IPS-20b (cell line): ENCODE measurements at regions not wholly inside any gene's neighbourhood (a gene's known extent, or its start where the extent isn't known, plus 50 kb on each side); places are given as distances from the start of the nearest gene placed in this dataset.
A peak's percentile ranks its signal among the peaks of the same experiment; 100 is the strongest.
"Not testable (repeated sequence)": the region's sequence is repeated elsewhere in the genome, so short reads cannot be mapped to it uniquely, and the experiment has no call there.

Experiments
- H3K27ac ChIP-seq: one replicate; pipeline ENCODE4 v1.5.1; 2013; ENCODE audit warnings: low read length
- H3K27me3 ChIP-seq: 2 replicates; pipeline ENCODE4 v1.6.1; 2013; ENCODE audit warnings: mild to moderate bottlenecking, low read length, inconsistent platforms; ENCODE audit not compliant: insufficient read depth
- H3K36me3 ChIP-seq: 2 replicates; pipeline ENCODE4 v1.6.1; 2013; ENCODE audit warnings: low read depth, mild to moderate bottlenecking, inconsistent platforms, low read length, moderate library complexity; ENCODE audit not compliant: insufficient read depth
- H3K4me1 ChIP-seq: 2 replicates; pipeline ENCODE4 v1.6.1; 2013; ENCODE audit warnings: mild to moderate bottlenecking, control low read depth, inconsistent platforms, low read length, moderate library complexity; ENCODE audit not compliant: insufficient read depth
- H3K4me3 ChIP-seq: 2 replicates; pipeline ENCODE4 v1.5.1; 2013; ENCODE audit warnings: mild to moderate bottlenecking, low read length, inconsistent platforms
- H3K9ac ChIP-seq: 2 replicates; pipeline ENCODE4 v1.6.1; 2013; ENCODE audit warnings: low read depth, mild to moderate bottlenecking, inconsistent platforms, low read length, moderate library complexity
- H3K9me3 ChIP-seq: 2 replicates; pipeline ENCODE4 v1.6.1; 2013; ENCODE audit warnings: mild to moderate bottlenecking, low read depth, low read length, inconsistent platforms; ENCODE audit not compliant: insufficient read depth

- peaks cover 32% of the 10 kb centered on the region; the same call in 1 of the 2 replicates for H3K27me3 ChIP-seq
- H3K9ac ChIP-seq, result no peak overlapping the region
- no peaks in the 10 kb centered on the region for H3K4me1 ChIP-seq
- no peaks in the 10 kb centered on the region for H3K36me3 ChIP-seq
- no peak overlapping the region for H3K27ac ChIP-seq
- no peak overlapping the region for H3K4me3 ChIP-seq
- no peaks in the 10 kb centered on the region for H3K9me3 ChIP-seq
Measured at GRCh38 chr16:29126616-29127015, 141.8 kb downstream of the LAT start.

- Histone ChIP-seq H3K27ac (no peak overlapping the region), H3K9me3 (no peaks in the 10 kb centered on the region), H3K9ac (no peak overlapping the region), H3K27me3 (peaks cover 32% of the 10 kb centered on the region; the same call in 1 of the 2 replicates), H3K4me3 (no peak overlapping the region), H3K4me1 (no peaks in the 10 kb centered on the region), H3K36me3 (no peaks in the 10 kb centered on the region)
Measured at GRCh38 chr16:29126057-29126494, 141.2 kb downstream of the LAT start.

- Histone ChIP-seq H3K27ac (no peak overlapping the region), H3K9me3 (no peaks in the 10 kb centered on the region), H3K4me1 (no peaks in the 10 kb centered on the region), H3K36me3 (no peaks in the 10 kb centered on the region), H3K27me3 (peaks cover 32% of the 10 kb centered on the region; the same call in 1 of the 2 replicates), H3K4me3 (no peak overlapping the region), H3K9ac (no peak overlapping the region)
Measured at GRCh38 chr16:29124828-29125227, 140.0 kb downstream of the LAT start.

- peaks cover 32% of the 10 kb centered on the region; the same call in 1 of the 2 replicates for H3K27me3 ChIP-seq
- not testable (repeated sequence) for H3K9ac ChIP-seq, H3K36me3 ChIP-seq, H3K27ac ChIP-seq, H3K9me3 ChIP-seq, H3K4me1 ChIP-seq, H3K4me3 ChIP-seq
Measured at GRCh38 chr16:29124162-29124561, 139.3 kb downstream of the LAT start.

- peaks cover 13% of the 10 kb centered on the region; the same call in 1 of the 2 replicates for H3K27me3 ChIP-seq
- H3K27ac ChIP-seq, H3K4me1 ChIP-seq: not testable (repeated sequence)
Measured at GRCh38 chr16:29120680-29121079, 135.8 kb downstream of the LAT start.

GRCh38 chr16:29118301-29118957 lies 133.6 kb downstream of the LAT start:
- not testable (repeated sequence) for H3K9me3 ChIP-seq, H3K27ac ChIP-seq, H3K9ac ChIP-seq, H3K4me3 ChIP-seq, H3K36me3 ChIP-seq, H3K27me3 ChIP-seq, H3K4me1 ChIP-seq

More at GRCh38 chr16:29120680-29121079, 135.8 kb downstream of the LAT start:
- H3K9ac ChIP-seq, H3K9me3 ChIP-seq, H3K4me3 ChIP-seq, H3K36me3 ChIP-seq: not testable (repeated sequence)

- H3K9me3 ChIP-seq, result no peaks in the 10 kb centered on the region
- H3K4me3 ChIP-seq, result no peak overlapping the region
- no peak overlapping the region for H3K9ac ChIP-seq
- H3K27ac ChIP-seq, result no peak overlapping the region
- no peaks in the 10 kb centered on the region; the same call in 1 of the 2 replicates for H3K4me1 ChIP-seq
- peaks cover 5% of the 10 kb centered on the region; the same call in 1 of the 2 replicates for H3K27me3 ChIP-seq
- H3K36me3 ChIP-seq, result no peaks in the 10 kb centered on the region
Measured at GRCh38 chr16:29117631-29118030, 132.8 kb downstream of the LAT start.

GRCh38 chr16:29116980-29117379 lies 132.1 kb downstream of the LAT start:
- no peak overlapping the region for H3K27ac ChIP-seq
- H3K9ac ChIP-seq, result no peak overlapping the region
- H3K4me3 ChIP-seq, result no peak overlapping the region

GRCh38 chr16:29116207-29116606 lies 131.4 kb downstream of the LAT start:
- not testable (repeated sequence) for H3K36me3 ChIP-seq, H3K27ac ChIP-seq, H3K27me3 ChIP-seq, H3K4me1 ChIP-seq, H3K9ac ChIP-seq, H3K4me3 ChIP-seq, H3K9me3 ChIP-seq

More at GRCh38 chr16:29116980-29117379, 132.1 kb downstream of the LAT start:
- H3K4me1 ChIP-seq, result no peaks in the 10 kb centered on the region; the same call in 1 of the 2 replicates
- no peaks in the 10 kb centered on the region for H3K36me3 ChIP-seq
- H3K27me3 ChIP-seq, result peaks cover 5% of the 10 kb centered on the region; the same call in 1 of the 2 replicates
- no peaks in the 10 kb centered on the region for H3K9me3 ChIP-seq

GRCh38 chr16:29115802-29116141 lies 130.9 kb downstream of the LAT start:
- H3K27ac ChIP-seq, H3K4me3 ChIP-seq, H3K4me1 ChIP-seq, H3K27me3 ChIP-seq, H3K36me3 ChIP-seq, H3K9me3 ChIP-seq, H3K9ac ChIP-seq: not testable (repeated sequence)

GRCh38 chr16:29114989-29115801 lies 130.3 kb downstream of the LAT start:
- H3K27ac ChIP-seq, H3K9ac ChIP-seq, H3K27me3 ChIP-seq, H3K9me3 ChIP-seq, H3K36me3 ChIP-seq, H3K4me1 ChIP-seq: not testable (repeated sequence)
- peak overlapping the region; percentile 35; the same call in 1 of the 2 replicates for H3K4me3 ChIP-seq

GRCh38 chr16:29114574-29114973 lies 129.7 kb downstream of the LAT start:
- no peak overlapping the region for H3K4me3 ChIP-seq
- H3K27me3 ChIP-seq, result peaks cover 5% of the 10 kb centered on the region; the same call in 1 of the 2 replicates
- no peaks in the 10 kb centered on the region; the same call in 1 of the 2 replicates for H3K4me1 ChIP-seq
- no peak overlapping the region for H3K9ac ChIP-seq
- no peaks in the 10 kb centered on the region for H3K9me3 ChIP-seq
- H3K27ac ChIP-seq, result no peak overlapping the region
- H3K36me3 ChIP-seq, result no peaks in the 10 kb centered on the region
